Nucleus accumbens (tissue), 56 donors: ENCODE measurements at regions not wholly inside any gene's neighbourhood (a gene's known extent, or its start where the extent isn't known, plus 50 kb on each side); places are given as distances from the start of the nearest gene placed in this dataset.
A peak's percentile ranks its signal among the peaks of the same experiment; 100 is the strongest.

ENCODE experiments used
- DNase-seq, 56 donors: peaks; one replicate each; lab custom pipeline; 2025; lab: John Stamatoyannopoulos, UW

- DNase-seq: no peak
Measured at GRCh38 chr4:188511431-188511830, 372.2 kb downstream of the TRIML1 start.

DNA sequence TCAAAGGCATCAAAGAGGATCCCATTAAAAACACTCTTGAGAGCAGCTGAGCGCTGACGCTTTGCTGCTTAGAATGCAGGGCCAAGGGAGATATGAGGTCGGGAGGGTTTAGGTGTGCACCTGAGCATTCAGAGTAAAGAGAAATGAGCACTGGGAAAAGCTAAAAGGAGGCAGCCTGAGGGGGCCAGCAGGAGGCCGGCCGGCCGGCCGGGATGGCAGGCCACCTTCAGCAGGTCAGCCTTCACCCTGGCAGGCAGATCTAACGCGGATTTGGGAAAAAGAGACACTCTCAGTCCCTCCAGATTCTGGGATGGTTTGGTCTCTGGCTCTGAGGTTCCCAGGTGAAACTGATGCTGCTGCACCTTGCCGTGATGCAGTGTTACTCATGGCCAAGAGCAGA lies 393.5 kb downstream of the TRIML1 start:
- DNase-seq: no peak

DNA sequence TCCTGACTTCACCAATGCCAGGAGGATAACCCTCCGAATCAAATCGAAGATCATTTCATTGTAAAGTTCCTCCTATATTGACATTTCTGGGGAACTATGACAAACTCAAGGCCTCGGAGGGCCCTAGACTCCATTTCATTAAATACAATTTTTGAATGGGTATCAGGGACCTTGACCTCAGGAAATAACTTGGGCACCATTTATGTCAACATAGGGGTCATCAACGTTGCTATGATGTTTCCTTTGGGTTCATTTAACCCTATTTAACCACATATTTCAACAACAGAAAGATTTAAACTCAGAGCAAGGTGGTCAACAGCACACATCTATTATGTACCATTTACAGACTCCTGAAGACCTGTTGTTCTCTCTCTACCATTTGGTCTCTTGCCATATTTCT lies 395.1 kb downstream of the TRIML1 start:
- DNase-seq: no peak

GRCh38 chr4:188534917-188535316 lies 395.7 kb downstream of the TRIML1 start:
- DNase-seq: no peak

DNA sequence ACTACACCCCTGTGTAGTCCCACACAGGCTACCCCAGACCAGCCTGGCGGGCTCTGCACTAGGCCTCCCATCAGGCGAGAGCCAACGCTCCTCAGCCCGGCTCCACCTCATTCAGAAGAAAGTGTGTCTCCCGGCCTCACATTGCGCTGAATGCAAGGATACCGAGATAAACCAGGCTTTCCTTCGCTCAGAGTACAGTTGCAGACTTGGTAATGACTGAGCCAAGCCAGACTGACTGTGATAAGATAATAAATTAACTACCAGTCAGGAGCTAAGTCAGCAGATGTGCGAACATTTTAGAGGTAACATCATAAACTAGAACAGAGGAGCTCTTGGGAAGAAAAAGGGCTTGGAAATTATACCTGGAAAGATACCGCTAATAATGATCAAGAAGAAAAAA lies 397.6 kb downstream of the TRIML1 start:
- no peak for DNase-seq

DNA sequence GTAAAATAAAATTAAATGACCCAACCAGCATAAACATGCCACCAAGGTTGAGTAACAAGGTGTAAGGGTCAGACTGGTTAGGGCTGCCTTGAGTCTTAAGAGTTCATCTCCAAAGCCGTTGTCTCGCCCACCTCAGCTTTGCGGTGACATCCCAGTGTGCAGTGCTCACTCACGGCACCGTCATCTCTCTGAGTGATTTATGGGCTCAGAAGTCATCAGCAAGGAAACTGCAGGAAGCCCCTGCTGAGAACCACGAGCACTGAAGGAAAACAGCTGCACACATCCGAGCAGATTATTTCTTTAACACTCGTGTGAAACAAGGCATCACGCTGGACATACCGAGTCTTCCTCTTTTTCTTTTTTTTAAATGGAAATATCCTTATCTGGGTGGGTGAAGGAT lies 411.1 kb downstream of the TRIML1 start:
- DNase-seq: no peak

DNA sequence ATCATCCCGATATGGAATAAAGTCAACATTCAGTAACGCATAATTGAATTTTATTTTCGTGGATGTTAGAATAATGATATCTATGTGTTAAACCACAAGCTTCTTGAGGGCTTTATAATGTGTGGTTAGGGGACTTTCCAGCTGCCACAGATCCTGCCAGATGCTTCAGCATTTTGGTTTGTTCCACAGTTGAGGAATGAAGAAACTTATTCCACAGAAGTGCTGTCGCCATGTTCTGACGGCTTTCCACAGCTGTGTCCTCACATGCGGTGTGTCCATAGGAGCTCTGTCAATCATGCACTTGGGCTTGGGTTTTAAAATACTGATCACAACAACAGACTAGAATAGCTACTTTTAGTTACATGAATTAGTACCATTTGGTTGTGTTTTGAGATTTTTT lies 411.9 kb downstream of the TRIML1 start:
- no peak for DNase-seq

DNA sequence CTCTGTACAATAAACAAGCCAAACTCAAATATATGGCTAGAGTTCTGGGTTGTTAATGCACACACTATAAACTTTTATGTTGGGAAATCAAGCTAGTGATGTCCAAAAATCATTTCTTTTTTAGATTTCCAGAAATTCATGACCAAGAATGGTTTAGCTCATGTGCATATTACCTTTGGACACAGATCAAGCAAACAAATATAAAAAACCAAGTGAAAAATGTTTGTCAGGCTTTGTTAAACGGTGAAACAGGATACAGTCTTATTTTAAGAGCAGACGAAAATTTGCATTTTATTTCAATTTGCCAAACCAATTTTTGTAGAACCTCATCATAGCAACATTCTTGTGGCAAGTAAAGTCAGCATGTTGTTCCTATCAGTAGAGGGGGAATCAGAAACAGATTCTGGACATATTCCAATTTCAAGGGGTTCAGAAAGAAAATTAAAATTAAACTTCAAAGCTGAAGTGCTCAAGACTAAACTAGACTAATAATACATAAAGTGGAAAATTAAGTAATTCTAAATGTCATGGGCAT lies 413.6 kb downstream of the TRIML1 start:
- no peak for DNase-seq

DNA sequence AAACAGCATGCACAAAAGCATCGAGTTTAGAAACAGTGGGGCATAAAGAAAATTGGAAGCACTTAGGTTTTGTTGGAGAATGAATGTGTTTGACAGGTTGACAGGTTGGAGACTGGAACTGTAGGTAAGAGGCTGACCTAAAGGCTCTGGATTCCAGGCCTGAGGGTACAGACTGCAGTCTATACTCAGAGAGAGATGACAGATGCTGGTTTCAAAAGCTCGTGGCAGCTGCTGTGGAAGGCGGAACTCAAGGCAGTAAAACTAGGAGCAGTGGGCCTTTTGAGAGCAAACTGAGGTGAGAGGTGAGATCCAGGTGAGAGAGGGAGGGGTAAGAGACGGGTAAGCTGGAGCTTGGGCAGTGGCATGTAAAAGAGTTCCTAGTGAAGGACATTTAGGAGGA lies 415.2 kb downstream of the TRIML1 start:
- DNase-seq: no peak

DNA sequence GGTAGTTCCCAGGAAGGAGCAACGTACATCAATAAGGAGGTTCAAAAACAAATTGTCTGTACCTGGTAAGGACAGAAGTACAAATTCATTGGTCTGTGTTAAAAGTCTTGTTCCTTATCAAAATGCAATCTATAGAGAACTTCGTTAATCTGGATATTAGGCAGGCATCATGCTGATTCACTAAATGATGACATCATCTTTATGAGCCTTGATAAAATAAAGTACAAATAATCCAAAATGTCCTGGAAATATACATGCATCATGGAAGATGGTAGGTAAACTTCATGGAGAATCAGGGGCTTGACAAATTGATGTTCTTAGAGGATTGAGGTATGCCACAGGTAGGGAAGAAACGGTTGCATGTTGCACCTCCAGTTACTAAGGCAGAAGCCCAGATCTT lies 433.9 kb downstream of the TRIML1 start:
- DNase-seq: no peak

DNA sequence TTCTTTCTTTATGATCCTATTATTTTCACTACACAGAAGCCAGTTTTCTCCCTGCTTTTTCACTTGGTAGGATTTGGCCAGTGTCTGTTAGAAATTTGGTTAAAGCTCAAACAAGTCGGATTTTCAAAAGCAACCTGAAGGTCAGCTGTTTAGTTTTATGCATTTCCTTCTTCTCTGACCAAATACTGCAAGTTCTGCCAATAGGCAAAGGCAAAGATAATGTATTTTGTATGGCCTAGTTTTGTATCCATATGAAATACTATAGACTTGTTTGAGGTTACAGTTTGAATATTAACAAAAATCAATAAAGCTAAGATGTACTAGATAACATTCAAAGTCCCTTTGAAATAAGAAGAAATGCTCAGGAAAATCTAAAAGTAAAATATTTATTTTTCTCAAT lies 439.4 kb downstream of the TRIML1 start:
- DNase-seq: no peak

GRCh38 chr4:188596021-188596420 lies 456.8 kb downstream of the TRIML1 start:
- DNase-seq: no peak

- no peak for DNase-seq
Measured at GRCh38 chr4:188603646-188604045, 464.4 kb downstream of the TRIML1 start.

DNA sequence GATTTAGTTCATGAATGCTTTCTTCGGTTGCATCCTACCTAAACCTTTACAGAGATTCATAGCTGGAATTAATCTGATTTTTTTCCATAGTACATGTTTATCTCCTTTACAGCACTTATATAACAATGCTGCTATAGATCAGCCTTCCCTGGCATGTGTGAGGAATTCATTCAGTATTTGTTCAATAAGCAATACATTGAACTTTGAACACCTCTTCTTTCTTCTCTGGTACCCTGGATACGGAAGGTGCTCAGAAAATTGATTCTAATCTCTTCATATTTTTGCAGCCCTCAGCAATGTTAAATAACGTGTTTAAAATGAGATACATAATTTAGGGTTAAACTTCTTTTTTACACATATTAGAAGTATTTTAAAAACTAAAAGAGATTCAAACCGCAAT lies 467.4 kb downstream of the TRIML1 start:
- DNase-seq: no peak

- DNase-seq: no peak
Measured at GRCh38 chr4:188611143-188611542, 471.9 kb downstream of the TRIML1 start.

GRCh38 chr4:188612659-188613058 lies 473.4 kb downstream of the TRIML1 start:
- no peak for DNase-seq

DNA sequence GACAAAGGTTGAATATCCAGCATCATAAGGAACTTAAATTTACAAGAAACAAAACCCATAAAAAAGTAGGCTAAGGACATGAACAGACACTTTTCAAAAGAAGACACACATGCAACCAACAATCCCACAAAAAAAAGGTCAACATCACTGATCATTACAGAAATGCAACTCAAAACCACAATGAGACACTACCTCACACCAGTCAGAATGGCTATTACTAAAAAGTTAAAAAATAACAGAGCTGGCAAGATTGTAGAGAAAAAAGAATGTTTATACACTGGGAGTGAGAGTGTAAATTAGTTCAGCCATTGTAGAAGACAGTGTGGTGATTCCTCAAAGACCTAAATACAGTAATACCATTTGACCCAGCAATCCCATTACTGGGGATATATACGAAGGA lies 474.7 kb downstream of the TRIML1 start:
- no peak for DNase-seq

DNA sequence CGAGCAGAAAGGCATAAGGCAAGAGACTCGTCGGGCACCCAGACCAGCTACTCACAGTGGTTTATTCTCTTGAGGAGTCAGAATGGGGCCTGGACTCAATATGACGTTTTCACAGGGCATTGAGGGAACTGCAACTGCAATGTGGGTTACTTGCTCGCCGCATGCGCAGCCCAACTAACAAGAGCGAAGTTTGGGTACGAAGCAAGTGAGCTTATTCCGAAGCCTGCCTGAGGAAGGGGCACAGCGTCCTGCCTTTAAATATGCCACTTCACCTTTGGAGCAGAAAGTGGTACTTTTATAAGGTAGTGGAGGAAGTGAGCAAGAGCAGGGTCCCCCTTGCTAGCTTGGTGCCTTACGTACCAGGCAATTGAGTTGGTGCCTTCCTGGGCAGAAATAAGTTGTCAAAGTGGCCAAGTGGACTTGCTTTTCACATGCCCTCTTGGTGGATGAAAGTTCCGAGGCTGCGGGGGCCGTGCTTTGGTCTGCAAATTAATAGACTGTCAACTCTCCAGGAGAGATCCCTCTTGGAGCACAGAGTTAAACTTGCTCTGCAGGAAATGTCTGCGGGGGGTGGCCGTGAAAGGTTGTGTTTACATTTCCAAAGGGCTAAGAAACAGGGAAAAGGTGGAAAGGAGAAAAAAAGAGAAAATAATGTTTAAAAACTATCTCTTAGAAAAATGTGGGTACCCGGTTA lies 480.4 kb downstream of the TRIML1 start:
- no peak for DNase-seq

- no peak for DNase-seq
Measured at GRCh38 chr4:188620608-188621007, 481.4 kb downstream of the TRIML1 start.

GRCh38 chr4:188623314-188623854 lies 484.1 kb downstream of the TRIML1 start:
- no peak for DNase-seq

DNA sequence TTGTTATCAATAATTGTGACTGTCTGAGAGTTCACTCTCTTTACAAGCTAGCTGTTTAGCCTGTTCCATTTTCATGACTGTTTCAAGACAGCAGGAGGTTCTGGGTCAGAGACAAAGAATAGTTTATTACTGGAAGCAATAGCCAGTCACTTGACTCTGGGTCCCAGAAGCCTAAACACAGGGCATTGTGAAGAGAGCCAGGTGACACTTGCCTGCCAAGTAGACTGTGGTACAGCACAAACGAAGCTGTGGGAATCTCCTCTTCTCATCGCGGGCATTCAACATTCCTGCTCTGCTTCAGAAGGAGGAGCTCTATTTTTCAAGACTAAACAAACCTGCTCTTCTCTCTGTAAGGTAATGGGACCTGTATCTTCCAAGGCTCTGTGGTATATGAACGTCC lies 485.1 kb downstream of the TRIML1 start:
- peak in 1 of 56 donors; percentile 2 for DNase-seq

GRCh38 chr4:188627892-188628291 lies 488.7 kb downstream of the TRIML1 start:
- no peak for DNase-seq
